GM12875 (cell line): ENCODE measurements at regions not wholly inside any gene's neighbourhood (a gene's known extent, or its start where the extent isn't known, plus 50 kb on each side); places are given as distances from the start of the nearest gene placed in this dataset.
"Not testable (repeated sequence)": the region's sequence is repeated elsewhere in the genome, so short reads cannot be mapped to it uniquely, and the experiment has no call there.

Experiments used
- H3K4me3 ChIP-seq: one replicate; pipeline ENCODE4 v1.5.1; 2011; ENCODE audit warnings: low read depth, low read length, control low read depth
- TF ChIP-seq, protein P1 (sequence below): IDR thresholded peaks from 2 replicates; pipeline ENCODE4 v1.5.1; 2011; ENCODE audit warnings: low read depth, mild to moderate bottlenecking, control low read depth, inconsistent platforms, low read length, moderate library complexity, borderline replicate concordance; ENCODE audit not compliant: insufficient read depth

DNA sequence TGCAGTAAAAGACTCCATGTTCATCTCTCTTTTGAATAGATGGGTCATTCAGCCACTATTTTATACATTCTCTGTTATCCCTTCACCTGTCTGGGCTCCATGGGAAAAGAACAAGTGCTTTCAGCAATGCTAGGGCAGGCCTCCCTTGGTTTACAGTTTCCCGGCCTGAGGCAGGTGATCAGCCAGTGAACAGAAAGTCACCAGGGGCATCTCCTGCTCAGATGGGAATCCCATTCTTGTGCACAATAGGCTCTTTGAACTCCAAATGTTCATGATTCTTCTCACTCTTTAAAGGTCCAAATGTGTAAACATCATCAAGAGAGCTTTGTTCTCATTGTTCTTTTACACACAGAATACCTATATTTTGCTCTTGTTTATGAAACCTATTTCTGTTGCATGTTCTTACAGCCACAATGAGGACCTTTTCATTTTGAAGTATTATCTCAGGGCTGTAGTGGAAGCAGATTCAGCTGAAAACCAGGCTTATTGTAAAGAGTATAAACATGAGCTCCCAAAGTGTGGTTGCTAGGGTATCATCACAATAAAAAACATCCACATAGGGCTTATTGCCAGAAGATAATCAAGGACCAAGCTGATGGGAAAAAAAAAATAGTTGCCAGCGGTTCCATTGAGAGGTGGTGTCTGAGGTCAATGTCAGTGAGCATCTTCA is 267.1 kb upstream of the SGK1 start:
- H3K4me3 ChIP-seq: no peak overlapping the region
- TF ChIP-seq, protein P1, sequence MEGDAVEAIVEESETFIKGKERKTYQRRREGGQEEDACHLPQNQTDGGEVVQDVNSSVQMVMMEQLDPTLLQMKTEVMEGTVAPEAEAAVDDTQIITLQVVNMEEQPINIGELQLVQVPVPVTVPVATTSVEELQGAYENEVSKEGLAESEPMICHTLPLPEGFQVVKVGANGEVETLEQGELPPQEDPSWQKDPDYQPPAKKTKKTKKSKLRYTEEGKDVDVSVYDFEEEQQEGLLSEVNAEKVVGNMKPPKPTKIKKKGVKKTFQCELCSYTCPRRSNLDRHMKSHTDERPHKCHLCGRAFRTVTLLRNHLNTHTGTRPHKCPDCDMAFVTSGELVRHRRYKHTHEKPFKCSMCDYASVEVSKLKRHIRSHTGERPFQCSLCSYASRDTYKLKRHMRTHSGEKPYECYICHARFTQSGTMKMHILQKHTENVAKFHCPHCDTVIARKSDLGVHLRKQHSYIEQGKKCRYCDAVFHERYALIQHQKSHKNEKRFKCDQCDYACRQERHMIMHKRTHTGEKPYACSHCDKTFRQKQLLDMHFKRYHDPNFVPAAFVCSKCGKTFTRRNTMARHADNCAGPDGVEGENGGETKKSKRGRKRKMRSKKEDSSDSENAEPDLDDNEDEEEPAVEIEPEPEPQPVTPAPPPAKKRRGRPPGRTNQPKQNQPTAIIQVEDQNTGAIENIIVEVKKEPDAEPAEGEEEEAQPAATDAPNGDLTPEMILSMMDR: no peak

- no peak overlapping the region for H3K4me3 ChIP-seq
- TF ChIP-seq, protein P1: no peak
Measured at GRCh38 chr6:134577998-134578397, 260.1 kb upstream of the SGK1 start.

GRCh38 chr6:134575221-134575620 is 257.3 kb upstream of the SGK1 start:
- TF ChIP-seq, protein P1: no peak
- H3K4me3 ChIP-seq: no peak overlapping the region

- TF ChIP-seq, protein P1: no peak
- no peak overlapping the region for H3K4me3 ChIP-seq
Measured at GRCh38 chr6:134574491-134574890, 256.6 kb upstream of the SGK1 start.

GRCh38 chr6:134569996-134570395 is 252.1 kb upstream of the SGK1 start:
- not testable (repeated sequence) for H3K4me3 ChIP-seq

- TF ChIP-seq, protein P1: no peak
- no peak overlapping the region for H3K4me3 ChIP-seq
Measured at GRCh38 chr6:134564705-134565104, 246.8 kb upstream of the SGK1 start.

DNA sequence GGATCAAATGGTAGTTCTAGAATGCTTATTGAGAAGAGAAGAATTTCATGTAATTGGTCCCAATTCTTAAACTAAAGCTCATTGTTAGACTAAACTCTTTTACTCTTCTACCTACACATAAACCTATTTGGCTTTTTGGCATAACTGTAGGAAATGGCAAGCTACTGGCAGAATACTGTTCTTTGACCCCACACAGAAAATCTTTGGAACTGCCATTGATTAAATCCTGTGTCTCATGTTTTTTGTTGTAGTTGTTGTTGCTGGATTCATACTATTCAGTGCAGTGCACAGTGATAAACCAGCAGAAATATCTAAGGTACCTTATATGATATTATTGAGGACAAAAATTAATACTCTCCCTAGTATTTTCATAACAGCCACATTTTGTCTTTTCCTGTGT is 242.1 kb upstream of the SGK1 start:
- TF ChIP-seq, protein P1: no peak
- no peak overlapping the region for H3K4me3 ChIP-seq
